ENCODE measurements at regions not wholly inside any gene's neighbourhood (a gene's known extent, or its start where the extent isn't known, plus 50 kb on each side); places are given as distances from the start of the nearest gene placed in this dataset.

DNA sequence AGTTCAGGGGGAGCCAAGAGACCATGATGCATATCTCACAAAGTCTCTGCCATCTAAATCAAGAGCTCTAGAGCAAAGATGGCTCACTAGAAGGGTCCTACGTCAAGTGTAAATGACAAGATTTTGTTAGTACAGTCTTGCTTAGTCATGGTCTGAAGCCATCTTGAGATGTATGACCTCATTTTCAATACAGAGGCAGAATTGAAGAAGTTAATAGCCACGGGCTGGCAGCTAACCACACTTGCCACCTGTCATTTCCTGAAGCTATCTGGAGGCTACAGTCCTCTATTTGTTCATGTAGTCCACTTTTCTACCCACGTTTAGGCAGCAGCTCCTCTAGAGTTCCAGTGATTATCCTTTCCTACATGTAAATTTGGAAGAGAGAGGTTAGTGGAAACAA is 231.7 kb upstream of the CDH12 start:
- CTCF ChIA-PET: no interaction called here
- H3K4me3 ChIP-seq (replicated peaks in 1 of 3; ENCODE audit: insufficient read depth in 1 of 3, low read depth in 1 of 3, low read length in 3 of 3): no peak overlapping the region
- no peak for DNase-seq (ENCODE audit: low read depth, low spot score)
- H3K9me1 ChIP-seq (replicated peaks; ENCODE audit: control insufficient read depth, extremely low read depth, insufficient read depth, low read length): no peaks in the 10 kb centered on the region
- no peak overlapping the region for H3K4me2 ChIP-seq (ENCODE audit: insufficient read depth, low read length)
- dilution Hi-C loops (cut with MboI; ENCODE audit: extremely low pct_ligation_motif_present, low sequenced_read_pairs): no loop called here
- no peaks in the 10 kb centered on the region for H3K79me2 ChIP-seq (ENCODE audit: control insufficient read depth, insufficient read depth, low read length)
- POLR2A ChIA-PET: no interaction called here
- no peaks in the 10 kb centered on the region for H4K20me1 ChIP-seq (replicated peaks; ENCODE audit: control insufficient read depth, extremely low read depth, insufficient read depth, low read length)
- no peaks in the 10 kb centered on the region for H3K4me1 ChIP-seq (ENCODE audit: control insufficient read depth, extremely low read depth, insufficient read depth, low read length)
- BruUV-seq (replicated peaks): no TSS peak
- no peak for FAIRE-seq
- no peak overlapping the region for H3K9ac ChIP-seq (replicated peaks; ENCODE audit: extremely low read depth, insufficient read depth, low read length)
- no peak overlapping the region for H3K27ac ChIP-seq (ENCODE audit: insufficient read depth, low read depth, low read length)
- H3K9me3 ChIP-seq (replicated peaks; ENCODE audit: control insufficient read depth, insufficient read depth, low read length): no peaks in the 10 kb centered on the region
- no peaks in the 10 kb centered on the region for H3K36me3 ChIP-seq (ENCODE audit: control insufficient read depth in 2 of 2, extremely low read depth in 1 of 2, insufficient read depth in 2 of 2, low read length in 2 of 2)
- H2AFZ ChIP-seq (ENCODE audit: low read depth, low read length): no peak overlapping the region
- no peaks in the 10 kb centered on the region for H3K27me3 ChIP-seq (ENCODE audit: control insufficient read depth in 2 of 2, insufficient read depth in 2 of 2, low read length in 2 of 2)
- TF ChIP-seq, protein P1, sequence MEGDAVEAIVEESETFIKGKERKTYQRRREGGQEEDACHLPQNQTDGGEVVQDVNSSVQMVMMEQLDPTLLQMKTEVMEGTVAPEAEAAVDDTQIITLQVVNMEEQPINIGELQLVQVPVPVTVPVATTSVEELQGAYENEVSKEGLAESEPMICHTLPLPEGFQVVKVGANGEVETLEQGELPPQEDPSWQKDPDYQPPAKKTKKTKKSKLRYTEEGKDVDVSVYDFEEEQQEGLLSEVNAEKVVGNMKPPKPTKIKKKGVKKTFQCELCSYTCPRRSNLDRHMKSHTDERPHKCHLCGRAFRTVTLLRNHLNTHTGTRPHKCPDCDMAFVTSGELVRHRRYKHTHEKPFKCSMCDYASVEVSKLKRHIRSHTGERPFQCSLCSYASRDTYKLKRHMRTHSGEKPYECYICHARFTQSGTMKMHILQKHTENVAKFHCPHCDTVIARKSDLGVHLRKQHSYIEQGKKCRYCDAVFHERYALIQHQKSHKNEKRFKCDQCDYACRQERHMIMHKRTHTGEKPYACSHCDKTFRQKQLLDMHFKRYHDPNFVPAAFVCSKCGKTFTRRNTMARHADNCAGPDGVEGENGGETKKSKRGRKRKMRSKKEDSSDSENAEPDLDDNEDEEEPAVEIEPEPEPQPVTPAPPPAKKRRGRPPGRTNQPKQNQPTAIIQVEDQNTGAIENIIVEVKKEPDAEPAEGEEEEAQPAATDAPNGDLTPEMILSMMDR (IDR thresholded peaks at IDR 0.05; ENCODE audit: extremely low read depth in 1 of 2, insufficient read depth in 1 of 2, low read depth in 1 of 2, low read length in 2 of 2): no peak
- TF ChIP-seq, protein P2, sequence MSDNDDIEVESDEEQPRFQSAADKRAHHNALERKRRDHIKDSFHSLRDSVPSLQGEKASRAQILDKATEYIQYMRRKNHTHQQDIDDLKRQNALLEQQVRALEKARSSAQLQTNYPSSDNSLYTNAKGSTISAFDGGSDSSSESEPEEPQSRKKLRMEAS (IDR thresholded peaks at IDR 0.05; ENCODE audit: insufficient read depth, insufficient read length): no peak
- TF ChIP-seq EZH2 (IDR thresholded peaks at IDR 0.05; ENCODE audit: borderline replicate concordance, low read depth, low read length, severe bottlenecking): no peak
- no peak for TF ChIP-seq GATA2 (IDR thresholded peaks at IDR 0.05; ENCODE audit: insufficient read depth, insufficient read length, low read depth, low read length)
- no peak for TF ChIP-seq FOS (IDR thresholded peaks at IDR 0.05; ENCODE audit: borderline replicate concordance, insufficient read depth, low read length)
- no peak for TF ChIP-seq POLR2AphosphoS5 (IDR thresholded peaks at IDR 0.05; ENCODE audit: insufficient read depth, low read depth, low read length)
- no peak for TF ChIP-seq MYC (IDR thresholded peaks at IDR 0.05; ENCODE audit: low read depth, low read length)
- TF ChIP-seq JUN (IDR thresholded peaks at IDR 0.05; ENCODE audit: borderline replicate concordance, insufficient read depth, insufficient read length, low read depth): no peak
- no peak for TF ChIP-seq POLR2A (IDR thresholded peaks at IDR 0.05; ENCODE audit: low read depth, low read length)
- intact Hi-C loops (cut with micrococcal nuclease): no loop called here
